ENCODE measurements at regions not wholly inside any gene's neighbourhood (a gene's known extent, or its start where the extent isn't known, plus 50 kb on each side); places are given as distances from the start of the nearest gene placed in this dataset.

- Mint-ChIP-seq H3K4me1 (peaks cover 6% of the 10 kb centered on the region; the same call in 2 of the 3 replicates), H3K36me3 (ENCODE audit: low read depth) (no peaks in the 10 kb centered on the region), H3K27me3 (ENCODE audit: insufficient read depth, low read depth, poor library complexity) (peaks cover under 1% of the 10 kb centered on the region), H3K27ac (no peak overlapping the region), H3K4me3 (no peak overlapping the region), H3K9me3 (no peaks in the 10 kb centered on the region)
- H3K79me2 ChIP-seq (replicated peaks; ENCODE audit: insufficient read depth): no peaks in the 10 kb centered on the region
- no peak for ATAC-seq
- H3K27me3 ChIP-seq (ENCODE audit: insufficient read depth): no peaks in the 10 kb centered on the region
- H4K20me1 ChIP-seq (replicated peaks; ENCODE audit: insufficient read depth): no peaks in the 10 kb centered on the region
- H3K4me3 ChIP-seq: no peak overlapping the region
- H3K9me2 ChIP-seq (ENCODE audit: insufficient read depth): peaks cover 6% of the 10 kb centered on the region; the same call in 1 of the 2 replicates
- H3K36me3 ChIP-seq (ENCODE audit: insufficient read depth): no peaks in the 10 kb centered on the region
- no peaks in the 10 kb centered on the region for H3K4me1 ChIP-seq (ENCODE audit: insufficient read depth)
- TF ChIP-seq ZNF331 (CRISPR knock-in tag; IDR thresholded peaks at IDR 0.05; ENCODE audit: low read depth): no peak
- TF ChIP-seq JUNB (IDR thresholded peaks at IDR 0.05; ENCODE audit: unreplicated experiment): no peak
- no peak for TF ChIP-seq ZNF114 (CRISPR knock-in tag; IDR thresholded peaks at IDR 0.05)
- no peak for TF ChIP-seq EZH2 (IDR thresholded peaks at IDR 0.05; ENCODE audit: low read depth, unreplicated experiment)
- TF ChIP-seq STAT1 (IDR thresholded peaks at IDR 0.05; ENCODE audit: unreplicated experiment): no peak
- TF ChIP-seq REST (IDR thresholded peaks at IDR 0.05; ENCODE audit: unreplicated experiment): no peak
- no peak for TF ChIP-seq CTCF (conservative IDR thresholded peaks at IDR 0.05; ENCODE audit: low read depth in 2 of 2)
- TF ChIP-seq POLR2AphosphoS5 (IDR thresholded peaks at IDR 0.05; ENCODE audit: low read depth): no peak
- TF ChIP-seq ZNF462 (CRISPR knock-in tag; IDR thresholded peaks at IDR 0.05): no peak
- no peak for TF ChIP-seq NANOG (IDR thresholded peaks at IDR 0.05; ENCODE audit: borderline replicate concordance)
- TF ChIP-seq CREB1 (CRISPR knock-in tag; IDR thresholded peaks at IDR 0.05; ENCODE audit: low read depth): no peak
- TF ChIP-seq ETS1 (IDR thresholded peaks at IDR 0.05): no peak
- no peak for TF ChIP-seq EZH2phosphoT487 (IDR thresholded peaks at IDR 0.05; ENCODE audit: unreplicated experiment)
- DNase-seq (ENCODE audit: low spot score): no peak
- H3F3A ChIP-seq (replicated peaks; ENCODE audit: low read depth): no peaks in the 10 kb centered on the region
- no peak overlapping the region for H2AFZ ChIP-seq
- H3K27ac ChIP-seq (ENCODE audit: low read depth): no peak overlapping the region
- no peak overlapping the region for H3K4me2 ChIP-seq
Observed at GRCh38 chr16:13809765-13810164, 110.2 kb upstream of the ERCC4 start.
